GM18507 (cell line): ENCODE measurements at regions not wholly inside any gene's neighbourhood (a gene's known extent, or its start where the extent isn't known, plus 50 kb on each side); places are given as distances from the start of the nearest gene placed in this dataset.

Source experiments
- DNase-seq: peaks from one replicate; pipeline ENCODE4 v3.0.0; 2011; ENCODE audit warnings: low read depth; ENCODE audit not compliant: insufficient read length; ENCODE audit errors: extremely low spot score
- FAIRE-seq: peaks from 2 replicates; lab custom pipeline; 2011; peaks lifted over from hg19 to GRCh38; lab: Jason Lieb, UNC

DNA sequence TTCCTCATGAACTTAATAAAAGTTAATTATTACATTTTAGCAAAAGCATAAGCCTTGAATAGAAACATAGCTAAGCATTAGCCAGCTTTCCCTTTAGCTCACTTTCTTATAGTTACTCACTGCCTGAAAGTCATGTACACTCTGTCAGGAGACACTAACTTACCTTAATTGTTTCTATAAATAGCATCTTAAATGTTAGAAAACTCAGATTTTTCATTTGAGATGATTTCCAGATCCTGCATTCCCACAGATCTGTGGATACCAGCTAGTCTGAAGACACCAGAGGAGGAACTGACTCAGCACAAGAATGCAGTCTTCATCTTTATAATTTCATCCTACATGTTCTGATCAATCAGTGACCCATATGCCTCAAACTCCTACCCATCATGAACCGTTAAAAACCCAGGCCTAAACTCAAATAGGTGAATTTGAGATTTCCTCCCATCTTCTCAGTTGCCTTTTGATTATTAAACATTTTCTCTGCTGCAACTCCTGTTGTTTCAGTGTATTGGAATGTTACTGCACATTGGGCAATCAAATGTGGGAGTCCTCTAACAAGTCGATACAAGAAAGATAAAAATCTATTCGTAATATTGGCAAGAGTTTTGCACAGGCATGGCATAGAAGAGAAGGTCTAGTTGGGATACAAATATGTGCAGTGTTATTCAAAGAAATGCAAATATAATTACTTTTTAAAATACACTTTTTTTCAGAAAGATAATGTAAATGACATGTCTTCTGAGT lies 857.4 kb upstream of the CDH2 start:
- FAIRE-seq (no peak), DNase-seq (no peak)

DNA sequence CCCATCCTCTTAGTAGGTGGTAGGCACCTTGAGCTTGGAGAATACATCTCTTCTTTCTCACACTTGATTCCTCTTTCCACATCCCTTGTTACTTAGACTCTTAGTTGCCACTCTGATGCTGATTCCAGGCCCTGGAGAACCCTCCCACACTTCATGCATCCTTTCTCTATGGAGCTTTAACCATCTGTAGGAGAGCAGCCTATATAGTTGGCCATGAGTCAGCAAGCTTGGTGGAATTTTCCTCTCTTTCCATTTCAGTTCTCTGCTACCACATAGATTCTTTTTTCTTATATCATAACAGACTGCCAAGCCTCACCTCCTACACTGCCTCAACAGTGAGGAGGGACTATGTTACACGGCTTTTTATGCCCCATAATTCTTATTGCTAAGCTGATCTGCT lies 851.6 kb upstream of the CDH2 start:
- DNase-seq, result no peak
- FAIRE-seq, result no peak

DNA sequence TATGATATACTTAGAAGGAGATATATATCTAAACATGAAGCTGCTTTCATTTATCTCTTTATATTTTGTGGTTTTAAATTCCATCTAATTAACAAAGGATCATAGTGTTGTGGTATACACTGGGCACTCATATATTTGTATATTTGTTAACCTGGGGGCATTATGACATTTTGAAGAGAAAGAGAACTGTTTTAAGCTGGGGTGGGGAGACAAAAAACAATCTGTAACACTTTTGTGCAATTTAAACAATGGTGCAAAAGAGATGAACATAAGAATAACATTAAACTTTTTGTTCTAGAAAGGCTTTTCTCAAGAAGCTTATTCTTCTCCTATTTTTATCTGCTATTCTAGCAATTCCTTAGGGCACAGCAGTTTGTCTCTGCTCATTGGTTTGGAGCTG lies 842.0 kb upstream of the CDH2 start:
- FAIRE-seq, result no peak
- DNase-seq, result no peak

DNA sequence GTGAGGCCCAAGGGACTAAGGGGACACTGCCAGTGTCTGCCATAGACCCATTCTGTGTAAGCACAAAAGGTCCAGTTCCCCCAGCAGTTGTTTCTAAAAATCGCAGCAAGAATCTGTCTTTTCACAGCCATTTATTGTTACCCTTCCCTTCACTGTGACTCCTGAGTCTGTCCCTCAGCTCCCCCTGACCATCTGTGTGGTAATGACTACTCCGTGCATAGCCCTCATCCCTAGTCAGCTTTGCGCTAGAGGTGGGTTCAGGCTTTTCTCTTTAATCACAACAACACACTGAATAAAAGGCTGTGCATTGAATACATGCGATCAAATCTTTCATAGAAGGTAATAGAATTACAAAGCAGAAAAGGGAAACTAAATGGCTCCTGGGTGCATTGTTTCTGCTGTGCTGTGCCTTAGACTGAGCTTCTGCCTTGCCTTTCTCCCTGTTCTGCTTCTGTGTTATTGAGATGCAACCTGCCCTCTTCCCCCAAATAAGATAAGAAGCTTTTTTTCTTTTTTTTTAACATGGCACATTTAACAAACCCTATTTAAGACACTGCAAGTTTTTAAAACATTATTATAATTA lies 836.0 kb upstream of the CDH2 start:
- no peak for FAIRE-seq
- no peak for DNase-seq

DNA sequence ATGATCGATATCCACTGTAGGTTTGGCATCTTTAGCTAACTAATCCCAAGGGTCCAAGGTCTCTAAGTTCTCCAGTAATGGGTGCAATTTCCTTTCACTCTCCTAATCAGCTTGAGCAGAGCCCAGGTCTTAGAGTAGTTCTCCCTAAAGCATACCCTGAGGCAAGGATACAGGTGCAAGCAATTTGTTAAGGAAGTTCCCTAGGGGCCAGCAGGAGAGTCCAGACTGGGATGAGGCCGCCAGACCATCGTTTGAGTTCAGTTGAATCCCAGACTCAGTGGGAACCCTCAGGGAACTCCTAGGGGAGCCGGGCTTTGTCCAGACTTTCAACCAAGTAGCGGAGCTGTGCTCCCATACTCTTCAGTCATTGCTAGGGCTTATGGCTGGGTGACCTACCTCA lies 835.4 kb upstream of the CDH2 start:
- FAIRE-seq, result no peak
- DNase-seq, result no peak

DNA sequence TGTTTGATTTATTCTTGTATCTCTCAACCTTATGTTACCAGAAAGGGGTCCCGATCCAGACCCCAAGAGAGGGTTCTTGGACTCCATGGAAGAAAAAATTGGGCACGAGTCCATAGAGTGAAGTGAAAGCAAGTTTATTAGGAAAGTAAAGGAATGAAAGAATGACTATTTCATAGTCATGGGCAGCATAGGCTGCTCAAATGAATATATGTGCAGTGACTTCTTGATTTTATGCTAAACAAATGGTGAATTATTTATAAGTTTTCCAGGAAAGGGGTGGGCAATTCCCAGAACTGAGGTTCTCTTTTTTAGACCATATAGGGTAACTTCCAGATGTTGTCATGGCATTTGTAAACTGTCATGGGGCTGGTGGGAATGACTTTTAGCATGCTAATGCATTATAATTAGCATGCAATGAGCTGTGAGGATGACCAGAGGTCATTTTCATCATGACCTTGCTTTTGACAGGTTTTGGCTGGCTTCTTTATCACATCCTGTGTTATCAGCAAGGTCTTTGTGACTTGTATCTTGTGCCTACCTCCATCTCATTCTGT lies 832.4 kb upstream of the CDH2 start:
- DNase-seq, result no peak
- no peak for FAIRE-seq

DNA sequence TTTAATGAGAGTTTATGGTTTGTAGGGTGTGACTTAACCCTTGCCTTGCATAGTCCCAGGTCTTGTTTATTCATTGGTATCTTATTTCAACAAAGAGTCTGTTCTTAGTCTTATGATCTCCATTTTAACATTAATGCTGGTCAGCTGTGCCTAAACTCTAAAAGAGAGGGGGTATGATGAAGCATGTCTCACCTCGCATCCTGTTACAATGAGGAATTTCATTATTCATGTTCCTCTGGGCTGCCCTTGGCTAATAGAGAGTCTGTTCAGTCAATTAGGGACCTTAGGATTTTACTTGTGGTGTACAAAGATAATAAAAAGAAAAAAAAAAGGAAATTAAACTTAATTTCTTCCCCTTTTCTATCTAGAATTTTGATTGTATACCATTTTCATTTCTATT lies 831.9 kb upstream of the CDH2 start:
- FAIRE-seq (no peak), DNase-seq (no peak)

DNA sequence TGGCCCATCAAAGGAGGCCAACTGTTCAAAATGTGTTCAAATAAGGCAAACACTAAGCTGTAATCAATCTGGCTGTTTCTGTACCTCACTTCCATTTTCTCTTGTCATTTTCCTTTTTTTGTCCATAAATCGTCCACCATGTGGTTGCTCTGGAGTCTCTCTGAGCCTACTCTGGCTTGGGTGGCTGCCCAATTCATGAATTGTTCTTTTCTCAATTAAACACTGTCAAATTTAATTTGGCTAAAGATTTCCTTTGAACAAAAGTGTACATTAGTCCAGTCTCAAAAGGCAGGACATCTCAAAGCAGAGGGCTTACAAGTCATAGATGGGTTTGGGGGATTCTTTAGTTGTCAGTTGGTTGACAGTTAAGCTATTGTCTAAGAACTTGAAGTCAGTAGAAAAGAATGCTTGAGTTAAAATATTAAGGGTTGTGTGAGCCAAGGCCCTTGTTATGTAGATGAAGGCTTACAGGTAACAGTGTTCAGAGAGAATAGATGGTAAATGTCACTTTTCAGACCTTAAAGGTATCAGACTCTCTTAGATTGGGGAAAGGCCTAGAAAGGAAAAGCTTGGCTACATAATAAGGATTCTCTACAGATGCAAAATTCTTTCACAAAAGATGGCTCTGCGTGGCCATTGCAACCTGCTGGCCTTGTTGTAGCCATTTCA lies 831.2 kb upstream of the CDH2 start:
- DNase-seq (no peak), FAIRE-seq (no peak)

DNA sequence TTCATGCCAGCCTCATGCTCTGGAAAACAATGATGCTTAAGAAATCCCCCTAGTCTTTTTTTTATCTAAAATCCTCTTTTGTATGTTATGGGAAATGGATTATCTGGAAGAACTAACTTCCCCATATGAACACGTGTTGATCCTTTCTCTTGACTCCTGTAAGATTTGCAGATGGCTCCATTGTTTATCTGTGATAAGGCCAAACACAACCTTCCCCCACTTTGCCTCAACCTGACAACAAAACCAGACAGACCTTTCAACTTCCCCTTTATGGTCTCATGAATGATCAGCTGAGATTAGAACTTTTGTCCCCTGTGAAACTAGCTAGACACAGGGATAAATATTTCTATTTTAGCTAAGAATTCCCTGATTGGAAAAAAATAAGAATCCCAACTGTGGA lies 828.0 kb upstream of the CDH2 start:
- FAIRE-seq, result no peak
- DNase-seq, result no peak

DNA sequence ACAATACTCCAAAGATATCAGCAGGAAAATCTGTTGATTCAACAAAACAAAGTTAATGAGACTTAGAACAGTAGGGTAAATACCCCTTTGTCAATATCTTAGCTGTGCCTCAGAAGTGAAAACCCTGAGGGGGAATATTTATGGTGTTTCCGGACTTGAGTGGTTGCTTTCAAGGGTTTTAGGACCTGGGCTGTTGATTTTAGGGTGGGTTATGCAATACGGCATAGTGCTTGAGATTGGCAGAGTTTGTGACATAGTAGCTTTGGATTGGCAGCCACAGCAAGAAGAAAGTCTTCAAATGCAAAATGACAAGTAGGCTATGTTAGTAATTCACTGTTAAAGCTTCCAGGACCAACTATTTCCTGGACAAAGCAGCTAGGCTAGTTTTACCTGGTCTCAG lies 826.3 kb upstream of the CDH2 start:
- DNase-seq (no peak), FAIRE-seq (no peak)

DNA sequence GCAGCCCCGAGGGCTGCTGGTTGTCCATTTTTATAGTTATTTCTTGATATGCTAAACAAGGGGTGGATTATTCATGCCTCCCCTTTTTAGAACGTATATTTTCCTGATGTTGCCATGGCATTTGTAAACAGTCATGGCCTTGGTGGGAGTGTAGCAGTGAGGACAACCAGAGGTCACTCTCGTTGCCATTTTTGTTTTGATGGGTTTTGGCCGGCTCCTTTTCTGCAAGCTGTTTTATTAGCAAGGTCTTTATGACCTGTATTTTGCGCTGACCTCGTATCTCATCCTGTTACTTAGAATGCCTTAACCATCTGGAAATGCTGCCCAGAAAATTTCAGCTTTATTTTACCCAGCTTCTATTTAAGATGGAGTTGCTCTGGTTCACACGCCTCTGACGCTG lies 825.8 kb upstream of the CDH2 start:
- FAIRE-seq, result no peak

DNA sequence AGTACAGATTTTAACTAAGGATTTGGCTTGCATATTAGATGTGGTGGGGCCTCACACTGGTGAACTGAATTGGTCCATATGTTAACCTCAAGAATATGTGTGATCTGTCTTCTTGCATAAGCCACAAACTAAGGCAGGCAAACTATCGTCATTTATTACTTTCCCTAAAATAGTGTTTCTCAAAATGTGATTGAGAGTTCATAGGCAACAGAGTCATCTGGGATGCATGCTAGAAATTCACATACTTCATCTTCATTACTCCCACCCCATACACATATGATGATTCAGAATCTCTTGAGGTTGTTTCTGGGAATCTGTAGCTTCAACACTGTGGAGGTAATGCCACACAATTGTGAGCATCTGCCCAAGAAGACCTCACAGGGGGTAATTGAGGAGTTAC lies 822.8 kb upstream of the CDH2 start:
- FAIRE-seq, result no peak
- DNase-seq, result no peak

More for the DNA sequence above, 825.8 kb upstream of the CDH2 start:
- no peak for DNase-seq

DNA sequence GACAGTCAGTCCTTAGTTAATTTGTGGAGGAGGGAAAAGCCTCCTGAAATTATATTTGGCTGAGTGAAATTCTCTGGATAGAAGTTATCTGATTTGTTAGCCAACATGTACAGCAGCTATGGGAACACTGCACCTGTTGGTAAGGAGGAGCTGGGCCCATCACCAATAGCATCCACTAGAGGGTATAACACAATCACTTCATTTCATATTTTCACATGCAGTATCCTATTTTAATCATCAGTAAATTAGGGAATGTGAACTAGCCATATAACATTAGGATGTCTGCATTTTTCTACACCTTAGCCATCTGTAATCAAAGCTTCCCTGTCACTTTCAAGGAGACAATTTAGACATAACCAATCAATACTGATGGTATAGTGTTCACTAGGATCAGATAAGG lies 818.4 kb upstream of the CDH2 start:
- DNase-seq (no peak), FAIRE-seq (no peak)

DNA sequence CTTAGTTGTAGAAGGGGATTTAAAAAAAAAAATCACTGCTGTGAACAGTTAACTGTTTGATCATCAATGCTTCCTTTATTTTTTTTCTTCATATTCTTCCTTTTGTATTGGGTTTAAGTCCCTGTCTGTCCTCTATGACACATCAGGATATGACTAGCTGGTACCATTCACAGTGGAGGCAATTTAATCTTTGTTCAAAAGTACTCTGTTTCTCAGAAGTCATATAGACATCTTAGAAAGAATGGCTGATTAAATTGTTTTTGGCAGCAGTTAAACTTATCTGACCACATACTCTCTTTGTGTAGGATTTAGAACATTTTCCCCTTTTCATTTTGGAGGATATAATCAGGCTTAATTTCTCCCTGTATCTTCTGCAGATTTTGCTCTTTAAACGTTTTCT lies 807.8 kb upstream of the CDH2 start:
- FAIRE-seq, result no peak
- DNase-seq, result no peak

DNA sequence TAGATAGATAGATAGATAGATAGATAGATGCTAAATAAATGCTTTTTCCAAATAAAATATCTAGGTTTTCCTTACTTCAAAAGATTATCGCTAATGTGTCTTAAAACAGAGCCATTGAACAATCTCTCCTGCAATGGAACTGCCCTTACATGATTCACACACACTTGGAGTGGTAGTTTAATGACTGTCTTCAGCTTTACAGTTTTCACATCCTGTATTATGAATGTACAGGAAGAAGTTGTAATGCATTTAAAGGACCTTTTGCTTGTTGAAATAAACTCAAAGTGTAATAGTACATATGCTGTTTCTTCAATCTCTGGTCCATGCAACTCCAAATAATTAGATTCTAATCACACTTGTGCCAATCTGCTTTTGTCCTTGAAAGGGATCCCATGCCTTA lies 797.6 kb upstream of the CDH2 start:
- FAIRE-seq (no peak), DNase-seq (no peak)

DNA sequence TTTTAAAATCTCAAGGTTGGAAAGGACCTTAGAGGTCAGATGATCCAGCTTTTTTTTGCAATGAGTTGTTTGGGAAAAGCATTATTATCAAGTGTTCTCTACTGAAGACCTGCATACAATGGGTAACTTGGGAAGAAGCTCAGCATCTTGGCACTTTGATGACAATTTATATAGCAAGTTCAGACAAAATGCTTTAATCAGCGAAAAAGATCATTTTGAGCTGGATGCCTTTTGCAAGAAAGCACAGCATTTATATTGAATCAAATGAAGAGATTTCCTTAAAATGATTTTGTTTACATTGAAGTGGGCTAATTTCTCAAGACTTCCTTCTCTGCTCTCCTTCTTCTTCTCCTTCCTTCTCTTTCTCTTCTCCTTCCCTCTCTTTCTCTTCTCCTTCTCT lies 796.4 kb upstream of the CDH2 start:
- no peak for FAIRE-seq

DNA sequence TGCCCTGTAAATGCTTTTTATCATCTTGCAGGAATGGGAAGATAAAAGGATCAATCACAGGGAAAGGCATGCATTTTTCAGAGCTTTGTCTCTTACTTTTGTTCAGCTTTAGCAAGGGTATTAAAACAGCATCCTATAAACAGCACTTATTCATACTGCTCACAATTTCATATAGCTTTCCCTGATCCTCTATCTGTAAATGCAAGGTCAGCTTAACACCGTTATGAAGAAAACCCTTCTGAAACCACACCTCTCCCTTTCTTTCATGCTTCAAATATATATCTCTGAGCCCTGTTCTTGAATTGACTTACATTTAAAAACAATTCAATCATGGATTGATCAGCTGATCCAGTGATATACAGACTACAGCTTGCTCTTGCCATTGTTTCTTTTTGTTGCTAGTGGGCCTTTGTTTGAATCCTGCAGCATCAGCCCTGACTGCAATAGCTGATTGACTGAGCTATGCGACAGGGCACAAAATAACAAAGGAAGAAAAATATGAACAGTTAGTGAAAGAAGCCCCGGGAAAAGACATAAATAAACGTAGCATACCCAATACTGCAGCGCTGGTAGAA lies 795.5 kb upstream of the CDH2 start:
- DNase-seq (no peak), FAIRE-seq (no peak)

More for the DNA sequence above, 796.4 kb upstream of the CDH2 start:
- DNase-seq, result no peak

DNA sequence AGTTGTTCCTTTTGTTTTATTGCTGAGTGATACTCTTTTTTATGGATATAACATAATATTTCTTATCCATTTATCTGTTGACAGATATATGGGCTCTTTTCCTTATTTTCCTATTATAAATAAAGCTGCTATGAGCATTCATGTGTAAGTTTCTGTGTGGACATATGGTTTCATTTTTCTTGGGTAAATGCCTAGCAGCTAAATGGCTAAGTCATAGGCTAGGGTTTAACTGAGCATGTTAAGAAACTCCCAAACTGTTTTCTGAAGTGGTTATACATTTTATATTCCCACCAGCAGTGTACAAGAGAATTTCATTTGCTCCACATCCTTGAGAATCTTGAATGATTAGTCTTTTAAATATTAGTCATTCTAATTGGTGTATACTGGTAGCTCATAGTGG lies 786.6 kb upstream of the CDH2 start:
- DNase-seq, result no peak
- FAIRE-seq, result no peak

DNA sequence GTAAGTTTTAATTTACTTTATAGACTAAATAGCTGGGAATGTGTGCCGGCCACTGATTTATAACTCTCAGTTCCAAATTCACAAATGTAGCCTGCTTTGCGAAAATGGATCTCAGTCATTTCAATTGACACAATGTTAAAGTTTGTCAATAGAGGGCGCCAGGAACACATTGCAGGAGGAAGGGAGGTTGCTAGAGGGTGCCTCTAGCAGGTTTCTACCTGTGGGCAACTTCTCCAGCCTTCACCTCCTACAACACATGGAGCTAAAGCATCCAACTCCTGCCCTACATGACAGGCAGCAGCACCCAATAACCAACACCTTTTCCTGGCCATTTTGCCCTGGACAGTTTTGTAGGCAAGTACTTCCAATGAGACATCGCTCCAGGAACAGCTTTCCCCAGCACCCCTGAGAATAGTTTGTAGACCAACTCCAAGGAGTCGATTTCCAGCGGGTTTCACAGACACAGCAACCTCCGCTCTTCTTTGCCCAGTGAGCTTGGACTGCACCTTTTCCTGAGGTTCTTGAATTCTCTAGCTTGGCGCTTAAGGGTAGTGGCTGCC lies 784.8 kb upstream of the CDH2 start:
- FAIRE-seq, result no peak
- no peak for DNase-seq

DNA sequence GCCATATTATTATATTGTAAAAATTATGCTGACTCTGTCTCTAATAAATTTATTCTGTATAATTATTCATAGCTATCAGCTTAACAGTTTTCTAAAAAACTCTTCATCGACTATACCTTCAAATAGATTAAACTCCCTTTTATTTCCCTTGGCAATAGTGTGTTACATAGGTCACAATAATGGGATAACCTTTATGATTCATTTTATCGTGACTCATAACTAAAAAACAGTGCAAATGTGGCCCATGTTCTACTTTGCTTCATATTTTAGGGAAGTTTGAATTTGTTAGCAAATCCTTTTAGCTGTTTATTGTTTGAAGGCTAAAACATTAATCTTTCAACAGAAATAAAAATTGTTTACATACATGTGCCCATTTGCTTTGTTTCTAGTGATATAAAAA lies 783.2 kb upstream of the CDH2 start:
- DNase-seq, result no peak
- no peak for FAIRE-seq
